ENCODE measurements at regions not wholly inside any gene's neighbourhood (a gene's known extent, or its start where the extent isn't known, plus 50 kb on each side); places are given as distances from the start of the nearest gene placed in this dataset.

DNA sequence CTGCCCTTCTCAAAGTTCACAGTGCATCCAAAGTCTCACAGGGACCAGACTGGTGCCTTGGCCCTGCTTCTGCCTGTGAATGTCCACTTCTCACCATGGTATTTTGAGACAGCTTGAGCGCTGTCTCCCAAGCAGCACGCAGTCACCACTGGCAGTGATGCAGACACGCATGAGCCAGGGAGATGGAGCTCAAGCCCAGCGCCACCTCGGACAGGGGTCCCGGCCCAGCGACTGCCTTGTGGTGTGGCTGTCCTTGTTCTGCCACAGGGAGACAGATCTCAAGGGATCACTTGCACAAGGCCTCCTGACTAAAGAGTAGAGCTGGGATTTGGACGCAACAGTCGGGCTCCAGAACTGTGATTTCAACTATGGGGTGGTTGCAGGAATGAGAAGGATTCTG lies 92.6 kb upstream of the MBL2 start:
- no peak for DNase-seq

DNA sequence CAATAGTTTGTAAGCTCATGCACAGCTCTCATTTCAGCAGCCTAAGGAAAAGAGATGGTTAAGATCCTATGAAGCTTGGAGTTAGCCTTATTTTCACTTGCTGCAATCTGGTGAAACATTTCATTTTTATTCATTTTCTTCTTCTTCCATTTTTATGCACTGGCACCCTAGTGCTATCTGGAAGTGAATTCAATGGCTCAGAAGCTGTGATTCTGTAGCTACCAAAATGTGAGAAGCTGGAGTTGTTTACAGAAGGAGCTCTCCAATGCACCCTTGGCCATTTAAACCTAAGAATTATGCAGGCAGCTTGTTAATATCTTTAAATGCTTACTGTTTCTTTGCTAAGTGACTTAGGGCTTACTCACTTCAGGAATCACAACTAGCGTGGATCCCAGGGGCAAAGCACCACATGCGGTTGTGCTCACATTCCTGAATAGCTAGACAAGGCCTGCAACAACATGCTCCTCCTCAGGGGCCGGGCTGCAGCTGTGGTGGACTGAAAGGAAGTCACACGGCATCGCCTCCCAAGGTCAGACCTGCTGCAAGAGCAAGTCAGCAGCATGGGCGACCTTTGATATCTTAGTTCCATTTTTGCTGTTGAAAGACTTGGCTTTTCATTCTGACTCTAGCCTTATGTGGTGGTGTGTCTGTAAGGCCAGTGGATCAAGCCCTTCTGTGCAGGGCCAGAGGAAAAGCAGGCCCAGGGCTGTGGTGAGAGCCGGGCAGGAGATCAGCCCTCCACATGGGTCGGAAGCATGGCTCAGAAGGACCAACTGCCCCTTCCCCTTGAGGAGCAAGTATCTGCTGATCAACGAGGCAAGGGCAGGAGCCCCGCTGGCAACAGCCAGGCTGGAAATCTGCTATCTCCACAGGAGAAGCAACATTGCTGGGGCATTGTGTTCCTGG lies 91.9 kb upstream of the MBL2 start:
- no peak for DNase-seq

DNA sequence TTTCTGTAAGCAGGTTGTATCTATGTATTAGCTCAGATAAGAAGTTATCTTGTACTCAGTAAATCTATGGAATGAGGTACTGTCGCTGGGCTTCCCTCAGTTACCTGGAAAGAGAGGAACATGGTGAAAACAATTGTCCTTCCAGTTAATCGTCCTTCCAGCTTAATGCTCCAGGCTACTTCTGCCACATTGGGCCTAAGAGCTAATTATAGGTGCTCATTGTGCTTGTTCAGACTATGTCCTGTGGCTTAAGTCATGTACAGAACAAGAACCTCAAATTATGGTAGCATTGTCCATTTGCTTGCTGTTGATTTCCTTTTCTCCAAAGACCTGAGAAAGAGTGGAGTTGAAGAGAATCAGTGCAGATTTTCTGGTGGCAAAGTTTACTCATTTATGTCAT lies 86.1 kb upstream of the MBL2 start:
- no peak for DNase-seq

DNA sequence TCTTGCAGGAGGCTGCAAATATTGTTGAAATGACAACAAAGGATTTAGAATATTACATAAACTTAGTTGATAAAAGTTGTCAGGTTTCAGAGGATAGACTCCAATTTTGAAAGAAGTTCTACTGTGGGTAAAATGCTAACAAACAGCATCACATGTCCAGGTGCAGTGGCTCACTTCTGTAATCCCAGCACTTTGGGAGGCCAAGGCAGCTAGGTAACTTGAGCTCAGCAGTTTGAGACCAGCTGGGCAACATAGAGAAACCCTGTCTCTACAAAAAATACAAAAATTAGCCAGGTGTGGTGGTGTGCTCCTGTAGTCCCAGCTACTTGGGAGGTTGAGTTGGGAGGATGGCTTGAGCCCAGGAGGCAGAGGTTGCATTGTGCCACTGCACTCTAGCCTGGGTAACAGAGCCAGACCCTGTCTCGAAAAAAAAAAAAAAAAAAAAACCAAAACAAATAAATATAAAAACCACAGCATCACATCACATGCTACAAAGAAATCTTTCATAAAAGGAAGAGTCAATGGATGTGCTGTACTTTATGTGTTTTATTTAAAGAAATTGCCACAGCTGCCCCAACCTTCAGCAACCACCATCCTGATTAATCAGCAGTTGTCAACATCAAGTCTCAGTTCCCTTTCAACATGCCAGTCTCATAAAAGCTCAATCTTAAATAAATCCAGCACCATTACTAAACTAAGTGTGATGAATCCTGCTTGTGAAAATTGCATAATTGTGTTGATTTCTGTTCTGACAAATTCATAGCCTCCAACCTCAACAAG lies 83.2 kb upstream of the MBL2 start:
- DNase-seq = no peak

DNA sequence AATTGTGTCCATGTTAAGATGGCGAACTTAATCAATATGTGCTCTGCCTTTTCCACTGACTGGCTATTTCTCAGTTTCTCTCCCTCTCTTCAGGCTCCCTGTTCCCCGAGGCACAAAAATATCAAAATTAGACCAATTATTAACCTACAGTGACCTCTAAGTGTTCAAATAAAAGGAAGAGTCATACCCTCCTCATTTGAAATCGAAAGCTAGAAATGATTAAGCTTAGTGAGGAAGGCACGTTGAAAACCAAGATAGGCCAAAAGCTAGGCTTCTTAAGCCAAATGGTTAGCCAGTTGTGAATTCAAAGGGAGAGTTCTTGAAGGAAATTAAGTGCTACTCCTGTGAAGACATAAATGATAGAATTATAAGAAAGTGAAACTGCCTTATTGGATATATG lies 81.1 kb upstream of the MBL2 start:
- DNase-seq = no peak

DNA sequence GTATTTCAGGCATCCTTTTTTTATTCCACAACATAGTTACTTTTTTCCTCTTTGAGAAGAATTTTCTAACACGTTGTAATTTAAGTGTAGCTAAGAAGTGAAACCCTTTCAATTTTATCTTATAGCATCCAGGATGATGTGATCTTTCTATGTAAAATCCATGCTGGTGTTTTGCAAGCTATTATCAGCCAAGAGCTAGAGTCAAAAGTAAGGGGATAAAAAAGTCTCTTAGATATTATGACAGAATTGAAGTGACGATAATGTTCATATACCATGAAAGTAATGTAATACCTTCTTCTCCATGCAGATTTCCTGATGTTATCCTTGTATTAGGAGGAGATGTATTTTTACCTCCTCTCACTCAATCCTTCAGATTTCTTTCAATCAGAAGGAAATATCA lies 64.2 kb upstream of the MBL2 start:
- no peak for DNase-seq
